ENCODE measurements at regions not wholly inside any gene's neighbourhood (a gene's known extent, or its start where the extent isn't known, plus 50 kb on each side); places are given as distances from the start of the nearest gene placed in this dataset.

GRCh38 chr7:15765753-15766152, 79.3 kb upstream of the MEOX2 start:
- POLR2A ChIA-PET = no interaction called here
- Mint-ChIP-seq H3K4me3 (no peak overlapping the region), H3K27me3 (no peaks in the 10 kb centered on the region), H3K27ac (no peak overlapping the region), H3K4me1 (no peaks in the 10 kb centered on the region), H3K36me3 (peaks cover 0 to 4% (median 0%) of the 10 kb centered on the region in 3 donors), H3K9me3 (peaks cover 2 to 30% (median 7%) of the 10 kb centered on the region in 9 donors)
- DNase-seq = no peak
- ATAC-seq = no peak

GRCh38 chr7:15764851-15765382, 78.4 kb upstream of the MEOX2 start:
- H3K4me3 Mint-ChIP-seq = no peak overlapping the region
- no peaks in the 10 kb centered on the region for H3K4me1 Mint-ChIP-seq
- no peaks in the 10 kb centered on the region for H3K27me3 Mint-ChIP-seq
- no peak overlapping the region for H3K27ac Mint-ChIP-seq
- peaks cover 0 to 4% (median 0%) of the 10 kb centered on the region in 3 donors for H3K36me3 Mint-ChIP-seq
- H3K9me3 Mint-ChIP-seq = peaks cover 0 to 22% (median 5%) of the 10 kb centered on the region in 9 donors
- DNase-seq (no peak), ATAC-seq (no peak)
- POLR2A ChIA-PET = no interaction called here

GRCh38 chr7:15764010-15764409, 77.5 kb upstream of the MEOX2 start:
- no peak overlapping the region for H3K27ac Mint-ChIP-seq
- H3K4me3 Mint-ChIP-seq = no peak overlapping the region
- H3K36me3 Mint-ChIP-seq = no peaks in the 10 kb centered on the region
- ATAC-seq (no peak), DNase-seq (no peak)
- no peaks in the 10 kb centered on the region for H3K27me3 Mint-ChIP-seq
- H3K4me1 Mint-ChIP-seq = no peaks in the 10 kb centered on the region
- POLR2A ChIA-PET = no interaction called here
- H3K9me3 Mint-ChIP-seq = peaks cover 0 to 14% (median 2%) of the 10 kb centered on the region in 9 donors

- H3K27me3 Mint-ChIP-seq = no peaks in the 10 kb centered on the region
- no peaks in the 10 kb centered on the region for H3K4me1 Mint-ChIP-seq
- no peak overlapping the region for H3K4me3 Mint-ChIP-seq
- POLR2A ChIA-PET = no interaction called here
- DNase-seq (no peak), ATAC-seq (no peak)
- H3K27ac Mint-ChIP-seq = no peak overlapping the region
- no peaks in the 10 kb centered on the region for H3K36me3 Mint-ChIP-seq
- H3K9me3 Mint-ChIP-seq = peaks cover 0 to 10% (median 2%) of the 10 kb centered on the region in 9 donors
Observed at GRCh38 chr7:15757041-15758000, 70.8 kb upstream of the MEOX2 start.

- no peak for DNase-seq
- H3K9me3 Mint-ChIP-seq = peaks cover 0 to 7% (median 0%) of the 10 kb centered on the region in 9 donors
- POLR2A ChIA-PET = no interaction called here
- H3K4me3 Mint-ChIP-seq = no peak overlapping the region
- no peaks in the 10 kb centered on the region for H3K4me1 Mint-ChIP-seq
- no peak for ATAC-seq
- no peak overlapping the region for H3K27ac Mint-ChIP-seq
- no peaks in the 10 kb centered on the region for H3K36me3 Mint-ChIP-seq
- H3K27me3 Mint-ChIP-seq = no peaks in the 10 kb centered on the region
Observed at GRCh38 chr7:15755061-15755460, 68.6 kb upstream of the MEOX2 start.

- H3K4me1 Mint-ChIP-seq = no peaks in the 10 kb centered on the region
- no peak overlapping the region for H3K4me3 Mint-ChIP-seq
- H3K36me3 Mint-ChIP-seq = no peaks in the 10 kb centered on the region
- no peak for DNase-seq
- no peaks in the 10 kb centered on the region for H3K27me3 Mint-ChIP-seq
- no peak overlapping the region for H3K27ac Mint-ChIP-seq
- peaks cover 0 to 2% (median 0%) of the 10 kb centered on the region in 9 donors for H3K9me3 Mint-ChIP-seq
- POLR2A ChIA-PET = no interaction called here
- ATAC-seq = no peak
Observed at GRCh38 chr7:15753887-15754579, 67.5 kb upstream of the MEOX2 start.

GRCh38 chr7:15752377-15752776, 65.9 kb upstream of the MEOX2 start:
- H3K36me3 Mint-ChIP-seq = no peaks in the 10 kb centered on the region
- no peak for ATAC-seq
- H3K27ac Mint-ChIP-seq = no peak overlapping the region
- peaks cover 0 to 3% (median 0%) of the 10 kb centered on the region in 9 donors for H3K9me3 Mint-ChIP-seq
- no peaks in the 10 kb centered on the region for H3K27me3 Mint-ChIP-seq
- DNase-seq = no peak
- no peak overlapping the region for H3K4me3 Mint-ChIP-seq
- no peaks in the 10 kb centered on the region for H3K4me1 Mint-ChIP-seq
- POLR2A ChIA-PET = no interaction called here

GRCh38 chr7:15751191-15751701, 64.8 kb upstream of the MEOX2 start:
- POLR2A ChIA-PET = no interaction called here
- H3K27me3 Mint-ChIP-seq = no peaks in the 10 kb centered on the region
- ATAC-seq (no peak), DNase-seq (no peak)
- no peaks in the 10 kb centered on the region for H3K36me3 Mint-ChIP-seq
- H3K4me1 Mint-ChIP-seq = no peaks in the 10 kb centered on the region
- H3K9me3 Mint-ChIP-seq = peaks cover 0 to 4% (median 0%) of the 10 kb centered on the region in 9 donors
- no peak overlapping the region for H3K27ac Mint-ChIP-seq
- no peak overlapping the region for H3K4me3 Mint-ChIP-seq

GRCh38 chr7:15750727-15751126, 64.2 kb upstream of the MEOX2 start:
- H3K27me3 Mint-ChIP-seq = no peaks in the 10 kb centered on the region
- H3K4me3 Mint-ChIP-seq = no peak overlapping the region
- POLR2A ChIA-PET = no interaction called here
- H3K27ac Mint-ChIP-seq = no peak overlapping the region
- H3K9me3 Mint-ChIP-seq = peaks cover 0 to 4% (median 0%) of the 10 kb centered on the region in 9 donors
- DNase-seq (no peak), ATAC-seq (no peak)
- H3K4me1 Mint-ChIP-seq = no peaks in the 10 kb centered on the region
- H3K36me3 Mint-ChIP-seq = no peaks in the 10 kb centered on the region

GRCh38 chr7:15749631-15750030, 63.1 kb upstream of the MEOX2 start:
- Mint-ChIP-seq H3K27me3 (no peaks in the 10 kb centered on the region), H3K27ac (no peak overlapping the region)
- no peak for DNase-seq

GRCh38 chr7:15747712-15748111, 61.2 kb upstream of the MEOX2 start:
- H3K4me3 Mint-ChIP-seq = no peak overlapping the region
- ATAC-seq (no peak), DNase-seq (no peak)
- no peaks in the 10 kb centered on the region for H3K36me3 Mint-ChIP-seq
- no peak overlapping the region for H3K27ac Mint-ChIP-seq
- no peaks in the 10 kb centered on the region for H3K27me3 Mint-ChIP-seq
- H3K9me3 Mint-ChIP-seq = peaks cover 0 to 8% (median 0%) of the 10 kb centered on the region in 9 donors
- H3K4me1 Mint-ChIP-seq = no peaks in the 10 kb centered on the region
- POLR2A ChIA-PET = no interaction called here

More at GRCh38 chr7:15749631-15750030, 63.1 kb upstream of the MEOX2 start:
- no peaks in the 10 kb centered on the region for H3K4me1 Mint-ChIP-seq
- H3K36me3 Mint-ChIP-seq = no peaks in the 10 kb centered on the region
- H3K9me3 Mint-ChIP-seq = peaks cover 0 to 4% (median 0%) of the 10 kb centered on the region in 9 donors
- H3K4me3 Mint-ChIP-seq = no peak overlapping the region
- no peak for ATAC-seq
- POLR2A ChIA-PET = no interaction called here

- Mint-ChIP-seq H3K27me3 (no peaks in the 10 kb centered on the region), H3K27ac (no peak overlapping the region), H3K4me1 (no peaks in the 10 kb centered on the region), H3K4me3 (no peak overlapping the region), H3K9me3 (peaks cover 0 to 8% (median 0%) of the 10 kb centered on the region in 9 donors), H3K36me3 (no peaks in the 10 kb centered on the region)
- POLR2A ChIA-PET = no interaction called here
- DNase-seq = no peak
- ATAC-seq = no peak
Observed at GRCh38 chr7:15747301-15747700, 60.8 kb upstream of the MEOX2 start.

GRCh38 chr7:15743926-15744480, 57.5 kb upstream of the MEOX2 start:
- Mint-ChIP-seq H3K36me3 (no peaks in the 10 kb centered on the region), H3K4me1 (no peaks in the 10 kb centered on the region), H3K4me3 (no peak overlapping the region), H3K9me3 (peaks cover 0 to 11% (median 1%) of the 10 kb centered on the region in 9 donors), H3K27ac (no peak overlapping the region), H3K27me3 (no peaks in the 10 kb centered on the region)
- DNase-seq (no peak), ATAC-seq (no peak)
- POLR2A ChIA-PET = no interaction called here
